ENCODE measurements at regions not wholly inside any gene's neighbourhood (a gene's known extent, or its start where the extent isn't known, plus 50 kb on each side); places are given as distances from the start of the nearest gene placed in this dataset.

GRCh38 chr5:143898916-143899591, 87.1 kb downstream of the HMHB1 start:
- no peak for DNase-seq (ENCODE audit: low spot score)
- TF ChIP-seq CTCF (IDR thresholded peaks at IDR 0.05; ENCODE audit: extremely low read depth, missing control alignments): no peak

GRCh38 chr5:143908959-143909358, 97.0 kb downstream of the HMHB1 start:
- no peak for TF ChIP-seq CTCF (IDR thresholded peaks at IDR 0.05; ENCODE audit: extremely low read depth, missing control alignments)
- no peak for DNase-seq (ENCODE audit: low spot score)

GRCh38 chr5:143913008-143913752, 101.2 kb downstream of the HMHB1 start:
- no peak for TF ChIP-seq CTCF (IDR thresholded peaks at IDR 0.05; ENCODE audit: extremely low read depth, missing control alignments)
- no peak for DNase-seq (ENCODE audit: low spot score)

GRCh38 chr5:143914756-143915155, 102.8 kb downstream of the HMHB1 start:
- no peak for TF ChIP-seq CTCF (IDR thresholded peaks at IDR 0.05; ENCODE audit: extremely low read depth, missing control alignments)

GRCh38 chr5:143916451-143916850, 104.5 kb downstream of the HMHB1 start:
- TF ChIP-seq CTCF (IDR thresholded peaks at IDR 0.05; ENCODE audit: extremely low read depth, missing control alignments): no peak
- no peak for DNase-seq (ENCODE audit: low spot score)

More at GRCh38 chr5:143914756-143915155, 102.8 kb downstream of the HMHB1 start:
- no peak for DNase-seq (ENCODE audit: low spot score)

GRCh38 chr5:143918961-143919360, 107.0 kb downstream of the HMHB1 start:
- no peak for DNase-seq (ENCODE audit: low spot score)
- TF ChIP-seq CTCF (IDR thresholded peaks at IDR 0.05; ENCODE audit: extremely low read depth, missing control alignments): no peak

- no peak for DNase-seq (ENCODE audit: low spot score)
- no peak for TF ChIP-seq CTCF (IDR thresholded peaks at IDR 0.05; ENCODE audit: extremely low read depth, missing control alignments)
These were observed 108.8 kb downstream of the HMHB1 start for GRCh38 chr5:143920772-143921171.

Data from GM20000 (cell line).